H1 (cell line): ENCODE measurements at regions not wholly inside any gene's neighbourhood (a gene's known extent, or its start where the extent isn't known, plus 50 kb on each side); places are given as distances from the start of the nearest gene placed in this dataset.

Experiments
- CTCF ChIA-PET: fragments of 300-600 bp; sonication (Branson Sonifier 250); formaldehyde crosslinking; loops from one replicate; lab custom pipeline; 2021; ENCODE audit not compliant: partially characterized antibody; lab: Charles Lee
- POLR2A ChIA-PET: fragments of 300-600 bp; sonication (Branson Sonifier 250); formaldehyde crosslinking; loops from one replicate; lab custom pipeline; 2021; ENCODE audit warnings: inconsistent platforms; ENCODE audit not compliant: partially characterized antibody; lab: Charles Lee
- DNase-seq, 2 experiments: peaks; one replicate each; pipeline versions ENCODE4 v3.0.0 to v3.0.0-alpha.2; 2010 to 2022; ENCODE audit warnings: low spot score in 2 of 2, low read depth in 1 of 2, mixed read lengths in 1 of 2
- FAIRE-seq: peaks from 2 replicates; lab custom pipeline; 2011; peaks lifted over from hg19 to GRCh38; lab: Jason Lieb, UNC
- H2AFZ ChIP-seq: 2 replicates; pipeline ENCODE4 v1.8.1; 2012; ENCODE audit warnings: low read length, inconsistent platforms
- H2AK5ac ChIP-seq: 2 replicates; pipeline ENCODE4 v1.6.1; 2013; ENCODE audit warnings: low read depth, low read length
- H2BK120ac ChIP-seq: replicated peaks from 2 replicates; pipeline ENCODE3; 2013; ENCODE audit warnings: low read depth, low read length, inconsistent platforms
- H2BK12ac ChIP-seq: 2 replicates; pipeline ENCODE4 v1.6.1; 2013; ENCODE audit warnings: low read depth, low read length
- H2BK15ac ChIP-seq: 2 replicates; pipeline ENCODE4 v1.6.1; 2013; ENCODE audit warnings: low read length
- H2BK20ac ChIP-seq: 2 replicates; pipeline ENCODE4 v1.6.1; 2013; ENCODE audit warnings: low read length
- H2BK5ac ChIP-seq: 2 replicates; pipeline ENCODE4 v1.6.1; 2013; ENCODE audit warnings: low read depth, low read length
- H3K14ac ChIP-seq: 2 replicates; pipeline ENCODE4 v1.6.1; 2013; ENCODE audit warnings: inconsistent platforms; ENCODE audit not compliant: insufficient read length
- H3K18ac ChIP-seq: 2 replicates; pipeline ENCODE4 v1.6.1; 2013; ENCODE audit warnings: low read length; ENCODE audit errors: extremely low read depth
- H3K23ac ChIP-seq: 2 replicates; pipeline ENCODE4 v1.6.1; 2013; ENCODE audit warnings: inconsistent platforms; ENCODE audit not compliant: insufficient read length
- H3K23me2 ChIP-seq: 2 replicates; pipeline ENCODE4 v1.6.1; 2013; ENCODE audit warnings: low read depth, low read length
- H3K27ac ChIP-seq: 2 replicates; pipeline ENCODE4 v1.6.1; 2011; ENCODE audit warnings: low read depth, low read length, inconsistent platforms
- H3K27me3 ChIP-seq, 4 experiments: replicated peaks in 1 of 4; 1 replicate in 1 of 4; 2 replicates in 3 of 4; pipeline versions ENCODE4 v1.6.1 to v1.8.1; 2011 to 2013; ENCODE audit warnings: low read length in 3 of 4, mild to moderate bottlenecking in 3 of 4, inconsistent platforms in 2 of 4, mixed read lengths in 2 of 4, moderate library complexity in 1 of 4; ENCODE audit not compliant: control insufficient read depth in 3 of 4, insufficient read depth in 3 of 4; ENCODE audit errors: extremely low read depth in 1 of 4
- H3K36me3 ChIP-seq, 4 experiments: 2 replicates each; pipeline versions ENCODE4 v1.6.1 to v1.8.1; 2011 to 2013; ENCODE audit warnings: mild to moderate bottlenecking in 4 of 4, low read length in 3 of 4, moderate library complexity in 2 of 4, control low read depth in 1 of 4, inconsistent platforms in 1 of 4; ENCODE audit not compliant: insufficient read depth in 4 of 4, control insufficient read depth in 2 of 4
- H3K4ac ChIP-seq: replicated peaks from 2 replicates; pipeline ENCODE3; 2013; ENCODE audit warnings: low read length, low read depth, mixed read lengths, inconsistent platforms; ENCODE audit not compliant: insufficient read length
- H3K4me1 ChIP-seq, 4 experiments: replicated peaks in 1 of 4; 1 replicate in 1 of 4; 2 replicates in 3 of 4; pipeline versions ENCODE4 v1.6.1 to v1.8.1; 2011 to 2013; ENCODE audit warnings: low read length in 3 of 4, inconsistent platforms in 2 of 4, mixed read lengths in 1 of 4; ENCODE audit not compliant: insufficient read depth in 4 of 4, control insufficient read depth in 3 of 4
- H3K4me2 ChIP-seq, 2 experiments: 2 replicates each; pipeline versions ENCODE4 v1.6.1 to v1.8.1; 2011 to 2013; ENCODE audit warnings: low read depth in 2 of 2, low read length in 2 of 2, control low read depth in 1 of 2, inconsistent platforms in 1 of 2, mild to moderate bottlenecking in 1 of 2; ENCODE audit not compliant: insufficient read depth in 1 of 2
- H3K4me3 ChIP-seq, 4 experiments: fragments of 200-600, 300-600 bp in 1 of 4; sonication (generic), shearing (Covaris generic), sonication (Bioruptor Twin) in 1 of 4; 2 replicates each; pipeline versions ENCODE4 v1.5.1 to v1.8.1; 2011 to 2016; ENCODE audit warnings: low read length in 4 of 4, low read depth in 3 of 4, control low read depth in 2 of 4, inconsistent platforms in 2 of 4, mild to moderate bottlenecking in 2 of 4, mixed read lengths in 1 of 4, moderate library complexity in 1 of 4; ENCODE audit not compliant: insufficient read depth in 2 of 4; ENCODE audit errors: extremely low read depth in 1 of 4
- H3K56ac ChIP-seq: replicated peaks from 2 replicates; pipeline ENCODE3; 2013; ENCODE audit warnings: low read depth, mild to moderate bottlenecking, mixed read lengths, low read length, inconsistent platforms; ENCODE audit not compliant: insufficient read length
- H3K79me1 ChIP-seq: 2 replicates; pipeline ENCODE4 v1.6.1; 2013; ENCODE audit warnings: low read depth, low read length, control low read depth
- H3K79me2 ChIP-seq, 2 experiments: 2 replicates each; pipeline versions ENCODE4 v1.6.1 to v1.8.1; 2012 to 2013; ENCODE audit warnings: low read length in 2 of 2, mild to moderate bottlenecking in 2 of 2, inconsistent platforms in 1 of 2; ENCODE audit not compliant: insufficient read depth in 2 of 2, control insufficient read depth in 1 of 2
- H3K9ac ChIP-seq, 4 experiments: replicated peaks in 1 of 4; 1 replicate in 1 of 4; 2 replicates in 3 of 4; pipeline versions ENCODE4 v1.6.1 to v1.8.1; 2011 to 2013; ENCODE audit warnings: low read depth in 3 of 4, low read length in 3 of 4, control low read depth in 2 of 4, mild to moderate bottlenecking in 2 of 4, moderate library complexity in 2 of 4, inconsistent platforms in 1 of 4; ENCODE audit errors: extremely low read depth in 1 of 4
- H3K9me3 ChIP-seq, 2 experiments: 2 replicates each; pipeline versions ENCODE4 v1.6.1 to v1.8.1; 2012 to 2013; ENCODE audit warnings: mild to moderate bottlenecking in 2 of 2, moderate library complexity in 2 of 2, control low read depth in 1 of 2, inconsistent platforms in 1 of 2, low read depth in 1 of 2, low read length in 1 of 2, mixed read lengths in 1 of 2; ENCODE audit not compliant: insufficient read depth in 2 of 2
- H4K20me1 ChIP-seq, 2 experiments: replicated peaks in 1 of 2; 2 replicates each; pipeline versions ENCODE3 to v1.8.1; 2011 to 2013; ENCODE audit warnings: inconsistent platforms in 2 of 2, low read length in 2 of 2, mild to moderate bottlenecking in 1 of 2; ENCODE audit not compliant: insufficient read depth in 2 of 2, control insufficient read depth in 1 of 2
- H4K5ac ChIP-seq: 2 replicates; pipeline ENCODE4 v1.6.1; 2013; ENCODE audit warnings: low read length, low read depth, mixed read lengths, inconsistent platforms; ENCODE audit not compliant: insufficient read length
- H4K8ac ChIP-seq: 2 replicates; pipeline ENCODE4 v1.8.0; 2013; ENCODE audit warnings: mild to moderate bottlenecking, moderate library complexity, low read length, inconsistent platforms; ENCODE audit not compliant: insufficient read depth; ENCODE audit errors: extremely low read depth
- H4K91ac ChIP-seq: replicated peaks from 2 replicates; pipeline ENCODE3; 2013; ENCODE audit warnings: low read length, mixed read lengths, inconsistent platforms; ENCODE audit not compliant: insufficient read length
- SIN3A ChIP-seq, 2 experiments: IDR thresholded peaks in 1 of 2; conservative IDR thresholded peaks in 1 of 2; 2 replicates each; pipeline ENCODE4 v1.6.1; 2011 to 2012; ENCODE audit warnings: low read length in 2 of 2, improper control_type of control experiment in 1 of 2, low read depth in 1 of 2, mild to moderate bottlenecking in 1 of 2
- SIX5 ChIP-seq: IDR thresholded peaks from 2 replicates; pipeline ENCODE4 v1.6.1; 2011; ENCODE audit warnings: mild to moderate bottlenecking, low read depth, low read length
- TCF12 ChIP-seq: IDR thresholded peaks from 2 replicates; pipeline ENCODE4 v1.6.1; 2011; ENCODE audit warnings: low read depth, mild to moderate bottlenecking, low read length
- TEAD4 ChIP-seq: IDR thresholded peaks from 2 replicates; pipeline ENCODE4 v1.6.1; 2012; ENCODE audit warnings: low read depth, low read length, inconsistent platforms, mixed read lengths
- USF2 ChIP-seq: IDR thresholded peaks from 2 replicates; pipeline ENCODE4 v1.6.1; 2011; ENCODE audit warnings: low read length, improper control_type of control experiment
- WGBS, 2 experiments: shearing (Covaris generic) in 1 of 2; methylation state at CpG; one replicate each; pipeline versions ENCODE4 v1.1.6 to v1.1.7; 2013 to 2015; ENCODE audit warnings: low lambda C conversion rate in 2 of 2, mixed read lengths in 2 of 2, inconsistent platforms in 1 of 2, low coverage in 1 of 2, missing lambda C conversion rate in 1 of 2; ENCODE audit not compliant: insufficient replicate concordance in 2 of 2, insufficient coverage in 1 of 2, insufficient read length in 1 of 2; ENCODE audit errors: extremely low coverage in 1 of 2, missing lambda C conversion rate in 1 of 2; 5-methylcytosine and 5-hydroxymethylcytosine counted together

- H3K79me1 ChIP-seq, result no peaks in the 10 kb centered on the region
- no peak overlapping the region for H3K14ac ChIP-seq
- no peaks in the 10 kb centered on the region for H3K79me2 ChIP-seq
- TF ChIP-seq USF2 (no peak), SIX5 (no peak), TEAD4 (no peak), TCF12 (no peak), SIN3A (conservative IDR thresholded peaks at IDR 0.05 in 1 of 2, IDR thresholded peaks at IDR 0.05 in 1 of 2; ENCODE audit: low read depth in 1 of 2, low read length in 2 of 2) (no peak)
- H3K9ac ChIP-seq, result no peak overlapping the region
- H3K23me2 ChIP-seq, result peaks cover 3% of the 10 kb centered on the region; the same call in 1 of the 2 replicates
- ChIA-PET CTCF (no interaction called here), POLR2A (no interaction called here)
- H2BK12ac ChIP-seq, result no peak overlapping the region
- H3K27ac ChIP-seq, result no peak overlapping the region
- no peak overlapping the region for H2BK5ac ChIP-seq
- no peak overlapping the region for H4K91ac ChIP-seq
- no peak overlapping the region for H3K4me2 ChIP-seq
- H3K4ac ChIP-seq, result no peak overlapping the region
- WGBS, 2 experiments, result 91% methylated on average over 6 of the region's 7 CpGs; no CpG with 5 or more reads in 1 of the 2 experiments
- H2AK5ac ChIP-seq, result no peak overlapping the region
- H2BK20ac ChIP-seq, result no peak overlapping the region
- no peak overlapping the region for H3K4me3 ChIP-seq
- no peaks in the 10 kb centered on the region for H3K36me3 ChIP-seq
- no peak overlapping the region for H3K56ac ChIP-seq
- no peak overlapping the region for H2BK120ac ChIP-seq
- no peak overlapping the region for H3K23ac ChIP-seq
- no peak for DNase-seq
- H3K18ac ChIP-seq, result no peak overlapping the region
- H2BK15ac ChIP-seq, result no peak overlapping the region
- H3K9me3 ChIP-seq, result no peaks in the 10 kb centered on the region
- H3K27me3 ChIP-seq, result no peaks in the 10 kb centered on the region
- FAIRE-seq, result no peak
- no peak overlapping the region for H4K5ac ChIP-seq
- H3K4me1 ChIP-seq, result peaks cover 4 to 5% (median 5%) of the 10 kb centered on the region in 4 experiments; a peak in 6 of 7 replicates
- no peaks in the 10 kb centered on the region for H4K20me1 ChIP-seq
- H4K8ac ChIP-seq, result no peak overlapping the region
- H2AFZ ChIP-seq, result no peak overlapping the region
Observed at GRCh38 chr13:94765814-94766213, 53.5 kb upstream of the SOX21 start.
